NT2/D1 (cell line): ENCODE measurements at regions not wholly inside any gene's neighbourhood (a gene's known extent, or its start where the extent isn't known, plus 50 kb on each side); places are given as distances from the start of the nearest gene placed in this dataset.

Experiments
- DNase-seq: peaks from one replicate; pipeline ENCODE4 v3.0.0-alpha.2; 2011; ENCODE audit warnings: low read depth, low spot score
- H3K27me3 ChIP-seq: 2 replicates; pipeline ENCODE4 v1.6.0; 2011; ENCODE audit warnings: mild to moderate bottlenecking; ENCODE audit not compliant: insufficient read length, insufficient read depth
- H3K36me3 ChIP-seq: 2 replicates; pipeline ENCODE4 v1.6.1; 2011; ENCODE audit warnings: mild to moderate bottlenecking, low read length, mixed read lengths; ENCODE audit not compliant: insufficient read depth, insufficient read length
- H3K4me1 ChIP-seq: 2 replicates; pipeline ENCODE4 v1.5.1; 2011; ENCODE audit not compliant: insufficient read depth, insufficient read length
- H3K4me3 ChIP-seq: 2 replicates; pipeline ENCODE4 v1.5.1; 2011; ENCODE audit warnings: low read depth; ENCODE audit not compliant: insufficient read length
- H3K9ac ChIP-seq: 2 replicates; pipeline ENCODE4 v1.6.0; 2011; ENCODE audit warnings: low read depth; ENCODE audit not compliant: insufficient read length
- H3K9me3 ChIP-seq: 2 replicates; pipeline ENCODE4 v1.5.1; 2011; ENCODE audit warnings: mild to moderate bottlenecking, low read length; ENCODE audit not compliant: insufficient read depth
- SUZ12 ChIP-seq: IDR thresholded peaks from 2 replicates; pipeline ENCODE4 v1.6.1; 2011; ENCODE audit not compliant: insufficient read length, insufficient read depth; ENCODE audit errors: extremely low read depth
- YY1 ChIP-seq: IDR thresholded peaks from 2 replicates; pipeline ENCODE4 v1.6.1; 2011; ENCODE audit not compliant: insufficient read length, insufficient read depth
- ZNF274 ChIP-seq: IDR thresholded peaks from 2 replicates; pipeline ENCODE4 v1.6.1; 2011; ENCODE audit warnings: mild to moderate bottlenecking, low read depth, low read length

- H3K9me3 ChIP-seq = no peaks in the 10 kb centered on the region
- DNase-seq = no peak
- no peaks in the 10 kb centered on the region for H3K4me1 ChIP-seq
- TF ChIP-seq ZNF274 = no peak
- TF ChIP-seq YY1 = no peak
- no peak for TF ChIP-seq SUZ12
- no peak overlapping the region for H3K9ac ChIP-seq
- no peaks in the 10 kb centered on the region for H3K27me3 ChIP-seq
- H3K4me3 ChIP-seq = no peak overlapping the region
- H3K36me3 ChIP-seq = no peaks in the 10 kb centered on the region
Observed at GRCh38 chr5:164431634-164432304, 926.4 kb downstream of the MAT2B start.

- Histone ChIP-seq H3K4me1 (no peaks in the 10 kb centered on the region), H3K27me3 (no peaks in the 10 kb centered on the region), H3K4me3 (no peak overlapping the region), H3K9ac (no peak overlapping the region), H3K9me3 (no peaks in the 10 kb centered on the region), H3K36me3 (no peaks in the 10 kb centered on the region)
- no peak for DNase-seq
- TF ChIP-seq SUZ12 = no peak
- no peak for TF ChIP-seq YY1
- TF ChIP-seq ZNF274 = no peak
Observed at GRCh38 chr5:164433106-164433870, 927.9 kb downstream of the MAT2B start.

GRCh38 chr5:164435576-164435975, 930.2 kb downstream of the MAT2B start:
- Histone ChIP-seq H3K9ac (no peak overlapping the region), H3K27me3 (no peaks in the 10 kb centered on the region), H3K36me3 (no peaks in the 10 kb centered on the region), H3K9me3 (no peaks in the 10 kb centered on the region), H3K4me3 (no peak overlapping the region), H3K4me1 (no peaks in the 10 kb centered on the region)
- no peak for DNase-seq
- TF ChIP-seq SUZ12 = no peak
- TF ChIP-seq ZNF274 = no peak
- TF ChIP-seq YY1 = no peak

GRCh38 chr5:164439799-164440198, 934.4 kb downstream of the MAT2B start:
- H3K4me1 ChIP-seq = no peaks in the 10 kb centered on the region
- no peak for TF ChIP-seq ZNF274
- no peak for TF ChIP-seq YY1
- TF ChIP-seq SUZ12 = no peak
- H3K36me3 ChIP-seq = no peaks in the 10 kb centered on the region
- no peak overlapping the region for H3K4me3 ChIP-seq
- no peak for DNase-seq
- H3K27me3 ChIP-seq = no peaks in the 10 kb centered on the region
- H3K9ac ChIP-seq = no peak overlapping the region
- no peaks in the 10 kb centered on the region for H3K9me3 ChIP-seq

- no peak overlapping the region for H3K4me3 ChIP-seq
- no peaks in the 10 kb centered on the region for H3K4me1 ChIP-seq
- no peak for DNase-seq
- TF ChIP-seq YY1 (no peak), SUZ12 (no peak), ZNF274 (no peak)
- H3K9me3 ChIP-seq = no peaks in the 10 kb centered on the region
- H3K36me3 ChIP-seq = no peaks in the 10 kb centered on the region
- no peaks in the 10 kb centered on the region for H3K27me3 ChIP-seq
- no peak overlapping the region for H3K9ac ChIP-seq
Observed at GRCh38 chr5:164449460-164449859, 944.0 kb downstream of the MAT2B start.

- no peak for TF ChIP-seq ZNF274
- DNase-seq = no peak
- Histone ChIP-seq H3K4me1 (no peaks in the 10 kb centered on the region), H3K4me3 (no peak overlapping the region), H3K36me3 (no peaks in the 10 kb centered on the region), H3K9me3 (no peaks in the 10 kb centered on the region), H3K9ac (no peak overlapping the region), H3K27me3 (no peaks in the 10 kb centered on the region)
Observed at GRCh38 chr5:164466033-164466432, 960.6 kb downstream of the MAT2B start.

GRCh38 chr5:164470312-164470711, 964.9 kb downstream of the MAT2B start:
- no peak overlapping the region for H3K4me3 ChIP-seq
- no peak for TF ChIP-seq SUZ12
- no peak for TF ChIP-seq YY1
- no peak for TF ChIP-seq ZNF274
- no peaks in the 10 kb centered on the region for H3K36me3 ChIP-seq
- DNase-seq = no peak
- no peaks in the 10 kb centered on the region; the same call in 1 of the 2 replicates for H3K9me3 ChIP-seq
- H3K9ac ChIP-seq = no peak overlapping the region
- no peaks in the 10 kb centered on the region for H3K27me3 ChIP-seq
- no peaks in the 10 kb centered on the region for H3K4me1 ChIP-seq
